ENCODE measurements at regions not wholly inside any gene's neighbourhood (a gene's known extent, or its start where the extent isn't known, plus 50 kb on each side); places are given as distances from the start of the nearest gene placed in this dataset.
"Not testable (repeated sequence)": the region's sequence is repeated elsewhere in the genome, so short reads cannot be mapped to it uniquely, and the experiment has no call there.

- DNase-seq = no peak
These were observed 385.8 kb upstream of the KLF6 start for GRCh38 chr10:4170633-4171314.

GRCh38 chr10:4170181-4170580 lies 385.2 kb upstream of the KLF6 start:
- DNase-seq = no peak

- DNase-seq = no peak
These were observed 384.4 kb upstream of the KLF6 start for GRCh38 chr10:4169448-4169847.

GRCh38 chr10:4167216-4167615 lies 382.2 kb upstream of the KLF6 start:
- no peak for DNase-seq

- no peak for DNase-seq
These were observed 377.7 kb upstream of the KLF6 start for GRCh38 chr10:4162571-4163286.

- DNase-seq = no peak
These were observed 374.2 kb upstream of the KLF6 start for GRCh38 chr10:4159173-4159572.

- no peak for DNase-seq
These were observed 369.2 kb upstream of the KLF6 start for GRCh38 chr10:4154191-4154715.

- no peak for DNase-seq
These were observed 366.5 kb upstream of the KLF6 start for GRCh38 chr10:4151466-4151865.

- DNase-seq = no peak
These were observed 365.7 kb upstream of the KLF6 start for GRCh38 chr10:4150676-4151075.

- DNase-seq = not testable (repeated sequence)
These were observed 364.5 kb upstream of the KLF6 start for GRCh38 chr10:4149460-4149859.

- DNase-seq = peak in 1 of 3 donors; percentile 24
These were observed 362.2 kb upstream of the KLF6 start for GRCh38 chr10:4147245-4147644.

GRCh38 chr10:4144817-4145216 lies 359.8 kb upstream of the KLF6 start:
- DNase-seq = no peak

- DNase-seq = peak in 1 of 3 donors; percentile 34
These were observed 356.5 kb upstream of the KLF6 start for GRCh38 chr10:4141471-4141870.

- no peak for DNase-seq
These were observed 353.2 kb upstream of the KLF6 start for GRCh38 chr10:4138146-4138721.

GRCh38 chr10:4137299-4137698 lies 352.3 kb upstream of the KLF6 start:
- DNase-seq = no peak

GRCh38 chr10:4136121-4136520 lies 351.1 kb upstream of the KLF6 start:
- DNase-seq = no peak

GRCh38 chr10:4132216-4132556 lies 347.2 kb upstream of the KLF6 start:
- DNase-seq = no peak

GRCh38 chr10:4131407-4132215 lies 346.6 kb upstream of the KLF6 start:
- DNase-seq = peak in 2 of 3 donors; percentile 67 to 86

GRCh38 chr10:4130685-4131084 lies 345.7 kb upstream of the KLF6 start:
- DNase-seq = peak in 1 of 3 donors; percentile 44

- DNase-seq = no peak
These were observed 345.0 kb upstream of the KLF6 start for GRCh38 chr10:4129866-4130477.

GRCh38 chr10:4127518-4128315 lies 342.7 kb upstream of the KLF6 start:
- no peak for DNase-seq

Measured in muscle of back (tissue), 3 donors.